Transverse colon (tissue), 4 donors: ENCODE measurements at regions not wholly inside any gene's neighbourhood (a gene's known extent, or its start where the extent isn't known, plus 50 kb on each side); places are given as distances from the start of the nearest gene placed in this dataset.

Experiments
- CTCF ChIP-seq, 5 experiments: fragments of 200-600 bp in 3 of 5; fragments of 450-650 bp in 2 of 5; sonication (generic) in 3 of 5; IDR thresholded peaks; 1 replicate in 2 of 5; 2 replicates in 3 of 5; pipeline ENCODE4 v1.5.1; 2016 to 2017; ENCODE audit warnings: antibody characterized with exemption in 5 of 5, inconsistent platforms in 3 of 5, mild to moderate bottlenecking in 2 of 5, moderate library complexity in 1 of 5
- EP300 ChIP-seq: sonication (generic); formaldehyde crosslinking; IDR thresholded peaks from one replicate; pipeline ENCODE4 v1.6.1; 2017; ENCODE audit warnings: antibody characterized with exemption, low read depth
- POLR2A ChIP-seq: fragments of 450-650 bp; IDR thresholded peaks from one replicate; pipeline ENCODE4 v1.6.1; 2016; ENCODE audit warnings: antibody characterized with exemption, mild to moderate bottlenecking, moderate library complexity
- POLR2AphosphoS5 ChIP-seq, 3 donors: sonication (generic); formaldehyde crosslinking; IDR thresholded peaks; one replicate each; pipeline ENCODE4 v1.6.1; 2016; ENCODE audit warnings: antibody characterized with exemption in 3 of 3

- no peak for TF ChIP-seq EP300
- no peak for TF ChIP-seq CTCF (IDR thresholded peaks at IDR 0.05)
- no peak for TF ChIP-seq POLR2AphosphoS5 (IDR thresholded peaks at IDR 0.05)
- no peak for TF ChIP-seq POLR2A
Observed at GRCh38 chr1:195591917-195592672, 1016.1 kb downstream of the KCNT2 start.
